GM12891 (cell line): ENCODE measurements at regions not wholly inside any gene's neighbourhood (a gene's known extent, or its start where the extent isn't known, plus 50 kb on each side); places are given as distances from the start of the nearest gene placed in this dataset.

Source experiments
- DNase-seq: peaks from one replicate; pipeline ENCODE4 v3.0.0; 2011; ENCODE audit warnings: low spot score; ENCODE audit not compliant: insufficient read length
- FAIRE-seq: peaks from 2 replicates; lab custom pipeline; 2011; peaks lifted over from hg19 to GRCh38; lab: Jason Lieb, UNC
- PAX5 ChIP-seq: IDR thresholded peaks from 2 replicates; pipeline ENCODE4 v1.6.1; 2011; ENCODE audit warnings: low read length, moderate library complexity, mild to moderate bottlenecking; ENCODE audit not compliant: insufficient read depth, severe bottlenecking
- POLR2A ChIP-seq: IDR thresholded peaks from 2 replicates; pipeline ENCODE4 v1.6.1; 2011; ENCODE audit warnings: low read depth, low read length, control low read depth
- POLR2AphosphoS5 ChIP-seq: IDR thresholded peaks from 2 replicates; pipeline ENCODE4 v1.6.1; 2011; ENCODE audit warnings: low read depth, low read length, control low read depth
- POU2F2 ChIP-seq: IDR thresholded peaks from 2 replicates; pipeline ENCODE4 v1.6.1; 2011; ENCODE audit warnings: low read depth, mild to moderate bottlenecking, control low read depth, low read length, moderate library complexity
- SPI1 ChIP-seq: IDR thresholded peaks from 2 replicates; pipeline ENCODE4 v1.6.1; 2011; ENCODE audit warnings: low read depth, low read length, control low read depth
- TAF1 ChIP-seq: IDR thresholded peaks from 2 replicates; pipeline ENCODE4 v1.6.1; 2011; ENCODE audit warnings: low read depth, low read length, control low read depth

DNA sequence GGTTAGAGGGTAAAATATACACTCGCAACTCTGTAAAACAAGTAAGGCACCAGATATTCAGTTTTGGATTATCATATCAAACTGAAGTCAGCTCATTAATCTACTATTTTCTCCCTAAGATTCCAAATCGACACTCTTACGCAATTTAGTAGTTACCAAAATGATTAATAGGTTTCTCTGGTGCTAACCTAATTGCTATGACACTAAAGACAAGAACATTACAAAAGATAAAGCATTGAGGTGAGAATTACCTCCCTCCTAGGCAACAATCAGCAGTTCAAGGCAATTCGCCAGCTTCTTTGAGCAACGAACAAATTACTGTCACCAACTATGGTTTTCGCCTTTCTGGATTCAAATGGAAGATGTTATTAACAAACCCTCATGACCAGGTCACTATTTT lies 1305.0 kb downstream of the ROBO2 start:
- DNase-seq (no peak), FAIRE-seq (no peak)
- TF ChIP-seq POLR2AphosphoS5, result no peak
- TF ChIP-seq PAX5, result no peak
- TF ChIP-seq SPI1, result no peak
- no peak for TF ChIP-seq POLR2A
- no peak for TF ChIP-seq TAF1
- no peak for TF ChIP-seq POU2F2

DNA sequence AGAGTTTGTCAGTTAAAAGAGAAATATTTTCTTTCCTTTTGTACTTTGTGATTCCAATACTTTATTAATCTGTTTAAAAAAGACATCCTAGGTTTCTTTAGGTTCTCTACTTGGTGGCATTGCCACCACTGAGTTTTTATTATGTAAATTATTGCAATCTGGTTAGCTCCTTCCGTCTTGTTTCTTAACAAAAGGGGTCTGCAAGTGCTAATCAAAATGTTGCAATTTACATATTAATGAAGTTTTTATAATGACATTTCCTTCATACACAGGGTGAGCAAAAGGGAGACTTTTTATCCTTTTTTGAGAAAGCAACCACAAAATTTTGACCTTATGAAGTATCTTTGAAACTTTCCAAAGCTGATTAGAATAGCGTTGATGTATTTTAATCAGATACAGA lies 1307.3 kb downstream of the ROBO2 start:
- TF ChIP-seq POLR2AphosphoS5, result no peak
- TF ChIP-seq TAF1, result no peak
- DNase-seq, result no peak
- no peak for FAIRE-seq

DNA sequence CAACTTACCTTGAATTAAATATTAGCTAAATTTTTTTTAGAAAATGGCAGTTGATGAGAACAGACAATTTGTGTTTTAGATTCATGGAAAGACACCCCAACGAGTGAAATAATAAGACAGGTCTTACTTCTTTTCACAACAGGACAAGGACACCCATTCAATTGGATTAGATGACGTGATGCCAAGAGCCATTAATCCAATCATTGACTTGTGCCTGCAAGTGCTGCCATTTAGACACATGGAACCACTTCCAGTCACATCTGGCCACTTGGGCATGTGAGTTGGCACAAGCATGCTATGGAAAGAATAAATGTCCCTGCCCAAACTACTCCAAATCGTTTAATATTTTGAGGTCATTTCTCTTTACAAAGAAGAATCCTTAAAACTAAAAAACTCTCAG lies 1308.8 kb downstream of the ROBO2 start:
- TF ChIP-seq PAX5 (no peak), POLR2AphosphoS5 (no peak), TAF1 (no peak), POU2F2 (no peak), POLR2A (no peak), SPI1 (no peak)
- DNase-seq (no peak), FAIRE-seq (no peak)

DNA sequence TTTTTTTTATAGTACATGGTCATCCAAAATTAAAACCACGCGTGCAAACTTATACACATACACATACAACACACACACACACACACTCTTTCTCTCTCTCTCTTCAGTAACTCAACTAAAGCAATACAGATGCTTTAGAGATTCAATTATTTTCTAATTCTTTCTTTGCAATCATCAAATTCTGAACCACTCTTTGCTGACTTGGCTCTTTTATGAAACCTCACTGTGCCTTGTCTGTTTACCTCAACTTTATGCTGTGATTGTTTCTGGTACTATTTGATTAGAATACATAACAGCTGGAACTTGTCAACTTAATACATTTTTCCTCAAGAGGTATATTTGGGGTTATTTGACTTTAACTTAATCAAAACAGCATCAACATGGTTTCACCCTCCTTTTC lies 1309.7 kb downstream of the ROBO2 start:
- FAIRE-seq, result no peak
- TF ChIP-seq TAF1 (no peak), POLR2A (no peak), POU2F2 (no peak), SPI1 (no peak), PAX5 (no peak), POLR2AphosphoS5 (no peak)

DNA sequence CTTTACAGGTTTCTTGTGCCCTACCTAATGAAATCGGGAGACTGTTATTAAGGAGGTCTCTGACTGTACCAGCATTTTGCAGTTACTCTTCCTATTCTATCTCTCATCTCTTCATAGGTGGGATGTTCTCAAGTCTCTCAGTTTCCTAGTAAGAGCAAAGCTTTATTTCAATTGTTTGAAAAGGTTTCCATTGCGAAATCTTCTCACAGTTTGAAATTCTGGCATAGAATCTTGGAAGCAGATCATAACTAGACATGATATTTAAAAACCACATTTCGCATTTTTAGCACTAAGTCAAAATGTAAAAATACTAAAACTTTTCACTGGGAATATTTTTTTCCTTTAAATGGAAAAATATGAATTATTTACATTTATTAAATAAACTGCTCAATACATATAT lies 1311.4 kb downstream of the ROBO2 start:
- FAIRE-seq, result no peak
- DNase-seq, result no peak

More for the DNA sequence above, 1309.7 kb downstream of the ROBO2 start:
- DNase-seq, result no peak

DNA sequence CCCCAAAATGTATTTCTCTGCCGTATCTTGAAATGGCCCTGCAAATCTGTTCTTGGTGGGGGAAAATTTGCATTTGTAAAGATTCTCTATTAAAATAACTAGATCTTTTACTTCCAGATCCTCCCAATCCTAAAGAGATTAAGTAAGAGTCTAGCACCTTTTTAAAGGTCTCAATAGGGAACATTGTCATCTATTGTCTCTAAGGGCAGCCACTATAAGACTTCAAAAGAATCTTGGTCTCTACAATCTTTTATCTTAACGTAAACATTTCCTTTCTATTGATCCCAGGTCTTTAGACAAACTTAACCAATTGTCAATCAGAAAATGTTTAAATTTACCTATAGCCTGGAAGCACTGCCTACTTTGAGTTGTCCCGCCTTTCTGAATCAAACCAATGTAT lies 1313.3 kb downstream of the ROBO2 start:
- DNase-seq, result no peak
- TF ChIP-seq SPI1 (no peak), POLR2AphosphoS5 (no peak), PAX5 (no peak), POU2F2 (no peak), POLR2A (no peak), TAF1 (no peak)
- FAIRE-seq, result no peak

More for the DNA sequence above, 1311.4 kb downstream of the ROBO2 start:
- TF ChIP-seq TAF1 (no peak), POU2F2 (no peak), PAX5 (no peak), POLR2A (no peak), SPI1 (no peak), POLR2AphosphoS5 (no peak)

DNA sequence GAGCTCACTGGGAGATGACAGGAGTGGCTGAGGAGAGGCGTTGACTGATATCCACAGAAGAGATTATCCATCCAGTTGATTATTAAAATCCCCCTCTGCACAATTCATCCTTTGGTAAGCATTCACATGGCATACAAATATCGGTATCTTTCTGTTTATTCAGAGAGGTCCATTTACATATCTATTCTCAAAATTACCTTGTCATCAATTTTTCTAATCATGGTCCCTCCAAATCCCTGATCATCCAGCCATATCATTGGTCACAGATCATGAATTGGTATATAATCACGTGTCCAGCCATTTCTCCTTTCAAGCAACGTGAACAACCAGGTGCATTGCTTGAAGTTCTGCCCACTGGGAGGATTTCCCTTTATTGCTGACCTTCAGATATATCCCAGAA lies 1321.0 kb downstream of the ROBO2 start:
- FAIRE-seq, result no peak
- TF ChIP-seq TAF1 (no peak), SPI1 (no peak), POU2F2 (no peak), POLR2AphosphoS5 (no peak), PAX5 (no peak)

DNA sequence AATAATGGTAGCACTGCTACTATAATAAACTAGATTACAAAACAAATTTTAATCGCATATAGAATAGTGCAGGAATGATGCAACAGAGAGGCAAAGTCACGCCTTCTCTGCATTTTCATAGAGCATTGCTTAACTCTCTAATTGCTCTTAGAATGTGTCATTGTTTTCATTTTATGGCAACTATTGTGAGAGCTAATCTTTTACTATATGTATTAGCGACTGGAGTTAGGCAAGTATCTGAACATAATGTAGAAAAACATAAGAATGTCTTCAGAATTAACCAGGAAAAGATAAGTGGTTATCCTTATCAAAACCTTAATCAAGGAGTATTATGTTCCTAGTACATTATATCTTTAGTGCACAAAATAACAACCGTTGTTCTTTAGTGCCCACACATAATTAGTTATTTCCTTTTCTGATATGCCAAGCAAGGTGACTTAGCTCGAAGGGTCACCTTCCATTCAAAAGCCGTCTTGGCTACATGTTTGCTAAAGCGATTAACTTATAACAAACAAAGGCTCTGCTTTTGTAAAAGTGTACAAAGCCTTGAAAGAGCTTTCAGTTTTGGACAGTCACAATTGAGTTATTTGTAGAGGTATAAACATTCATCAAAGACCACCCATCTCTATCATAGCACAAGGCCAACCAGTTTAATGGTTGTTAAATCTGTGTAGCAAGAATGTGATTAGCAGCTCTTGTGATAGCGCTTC lies 1328.9 kb downstream of the ROBO2 start:
- no peak for TF ChIP-seq POU2F2
- TF ChIP-seq POLR2A, result no peak
- TF ChIP-seq PAX5, result no peak
- no peak for TF ChIP-seq SPI1
- TF ChIP-seq TAF1, result no peak
- no peak for TF ChIP-seq POLR2AphosphoS5
- FAIRE-seq, result no peak
- DNase-seq, result no peak

More for the DNA sequence above, 1321.0 kb downstream of the ROBO2 start:
- DNase-seq, result no peak

DNA sequence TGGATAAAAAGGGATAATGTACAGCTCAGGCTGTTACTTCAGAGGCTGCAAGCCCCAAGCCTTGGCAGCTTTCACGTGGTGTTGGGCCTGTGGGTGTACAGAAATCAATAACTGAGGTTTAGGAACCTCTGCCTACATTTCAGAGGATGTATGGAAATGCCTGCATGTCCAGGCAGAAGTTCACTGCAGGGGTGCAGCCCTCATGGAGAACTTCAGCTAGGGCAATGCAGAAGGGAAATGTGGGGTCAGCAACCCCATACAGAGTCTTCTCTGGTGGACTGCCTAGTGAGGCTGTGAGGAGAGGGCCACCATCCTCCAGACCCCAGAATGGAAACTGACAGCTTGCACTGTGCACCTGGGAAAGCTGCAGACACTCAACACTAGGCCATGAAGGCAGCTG lies 1350.3 kb downstream of the ROBO2 start:
- TF ChIP-seq POU2F2 (no peak), TAF1 (no peak), POLR2AphosphoS5 (no peak), SPI1 (no peak), POLR2A (no peak), PAX5 (no peak)
- no peak for DNase-seq

DNA sequence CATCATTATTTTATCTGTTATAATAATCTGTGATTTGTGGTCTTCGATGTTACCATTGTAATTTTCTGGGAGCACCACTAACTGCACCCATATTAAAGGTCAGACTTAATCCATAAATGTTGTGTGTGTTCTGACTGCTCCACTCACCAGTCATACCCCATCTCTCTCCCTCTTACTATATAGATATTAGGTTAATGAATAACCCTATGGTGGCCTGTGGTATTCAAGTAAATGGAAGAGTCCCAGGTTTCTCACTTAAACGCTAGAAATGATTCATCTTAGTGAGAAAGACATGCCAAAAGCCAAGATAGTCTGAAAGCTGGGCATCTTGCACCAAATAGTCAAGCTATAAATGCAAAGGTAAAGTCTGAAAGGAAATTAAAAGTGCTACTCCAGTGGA lies 1358.5 kb downstream of the ROBO2 start:
- no peak for TF ChIP-seq SPI1
- TF ChIP-seq POU2F2, result no peak
- no peak for TF ChIP-seq TAF1
- TF ChIP-seq POLR2A, result no peak
- TF ChIP-seq PAX5, result no peak
- TF ChIP-seq POLR2AphosphoS5, result no peak
- no peak for DNase-seq
- no peak for FAIRE-seq

More for the DNA sequence above, 1350.3 kb downstream of the ROBO2 start:
- FAIRE-seq, result no peak
